ENCODE measurements at regions not wholly inside any gene's neighbourhood (a gene's known extent, or its start where the extent isn't known, plus 50 kb on each side); places are given as distances from the start of the nearest gene placed in this dataset.

- no peaks in the 10 kb centered on the region for H3K4me1 ChIP-seq
- intact Hi-C loops (cut with DNase I) = no loop called here
These were observed 267.7 kb upstream of the RGS18 start for GRCh38 chr1:191890433-191891088.

GRCh38 chr1:191892716-191893115 lies 265.5 kb upstream of the RGS18 start:
- Histone ChIP-seq H3K36me3 (no peaks in the 10 kb centered on the region), H3K4me1 (no peaks in the 10 kb centered on the region), H3K4me3 (no peak overlapping the region), H3K27ac (no peak overlapping the region), H3K9me3 (no peaks in the 10 kb centered on the region), H3K27me3 (no peaks in the 10 kb centered on the region)
- no peak for TF ChIP-seq POLR2A (IDR thresholded peaks at IDR 0.05)
- no peak for TF ChIP-seq POLR2AphosphoS5 (IDR thresholded peaks at IDR 0.05; ENCODE audit: insufficient read depth in 1 of 2, low read depth in 1 of 2)
- no peak for TF ChIP-seq CTCF (IDR thresholded peaks at IDR 0.05)
- intact Hi-C loops (cut with DNase I) = no loop called here
- DNase-seq (ENCODE audit: extremely low spot score in 2 of 2) = no peak

More at GRCh38 chr1:191890433-191891088, 267.7 kb upstream of the RGS18 start:
- no peak for DNase-seq (ENCODE audit: extremely low spot score in 2 of 2)
- Histone ChIP-seq H3K4me3 (no peak overlapping the region), H3K9me3 (no peaks in the 10 kb centered on the region), H3K36me3 (no peaks in the 10 kb centered on the region), H3K27ac (no peak overlapping the region), H3K27me3 (no peaks in the 10 kb centered on the region)
- TF ChIP-seq CTCF (IDR thresholded peaks at IDR 0.05) = no peak
- TF ChIP-seq POLR2AphosphoS5 (IDR thresholded peaks at IDR 0.05; ENCODE audit: insufficient read depth in 1 of 2, low read depth in 1 of 2) = no peak
- TF ChIP-seq POLR2A (IDR thresholded peaks at IDR 0.05) = no peak

GRCh38 chr1:191895049-191895448 lies 263.2 kb upstream of the RGS18 start:
- Histone ChIP-seq H3K27me3 (no peaks in the 10 kb centered on the region), H3K4me1 (no peaks in the 10 kb centered on the region)
- intact Hi-C loops (cut with DNase I) = no loop called here

DNA sequence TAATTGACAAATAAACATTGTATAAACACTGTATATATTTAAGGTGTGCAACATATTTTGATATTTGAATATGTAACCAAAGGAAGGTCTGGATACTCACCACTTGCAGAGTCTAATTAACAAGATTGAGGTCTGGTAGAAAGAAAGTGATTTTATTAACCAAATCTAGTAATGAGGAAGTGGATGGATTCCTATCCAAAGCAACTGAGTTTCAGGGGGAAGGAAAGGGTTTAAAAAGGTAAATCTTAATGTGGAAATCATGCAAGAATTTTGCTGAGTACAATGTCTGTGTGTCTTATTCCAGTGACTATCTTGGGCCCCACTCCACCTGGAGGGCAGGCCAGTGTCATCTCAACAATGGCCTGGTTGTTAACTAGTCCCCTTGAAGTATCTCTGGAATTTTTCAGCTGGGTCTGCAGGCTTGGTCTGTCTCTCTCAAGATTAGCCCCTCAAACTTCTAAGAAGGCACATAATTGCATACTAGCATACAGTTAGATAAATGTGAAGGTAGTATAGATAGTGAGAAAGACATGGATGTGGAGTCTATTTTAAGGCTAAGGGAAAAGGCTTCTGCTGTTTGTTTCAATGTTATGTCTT lies 262.7 kb upstream of the RGS18 start:
- TF ChIP-seq POLR2AphosphoS5 (IDR thresholded peaks at IDR 0.05; ENCODE audit: insufficient read depth in 1 of 2, low read depth in 1 of 2) = no peak
- TF ChIP-seq POLR2A (IDR thresholded peaks at IDR 0.05) = no peak
- no peak for TF ChIP-seq CTCF (IDR thresholded peaks at IDR 0.05)

More at GRCh38 chr1:191895049-191895448, 263.2 kb upstream of the RGS18 start:
- no peak for TF ChIP-seq POLR2A (IDR thresholded peaks at IDR 0.05)
- TF ChIP-seq CTCF (IDR thresholded peaks at IDR 0.05) = no peak
- no peak for TF ChIP-seq POLR2AphosphoS5 (IDR thresholded peaks at IDR 0.05; ENCODE audit: insufficient read depth in 1 of 2, low read depth in 1 of 2)
- Histone ChIP-seq H3K27ac (no peak overlapping the region), H3K36me3 (no peaks in the 10 kb centered on the region), H3K4me3 (no peak overlapping the region), H3K9me3 (no peaks in the 10 kb centered on the region)
- DNase-seq (ENCODE audit: extremely low spot score in 2 of 2) = no peak

DNA sequence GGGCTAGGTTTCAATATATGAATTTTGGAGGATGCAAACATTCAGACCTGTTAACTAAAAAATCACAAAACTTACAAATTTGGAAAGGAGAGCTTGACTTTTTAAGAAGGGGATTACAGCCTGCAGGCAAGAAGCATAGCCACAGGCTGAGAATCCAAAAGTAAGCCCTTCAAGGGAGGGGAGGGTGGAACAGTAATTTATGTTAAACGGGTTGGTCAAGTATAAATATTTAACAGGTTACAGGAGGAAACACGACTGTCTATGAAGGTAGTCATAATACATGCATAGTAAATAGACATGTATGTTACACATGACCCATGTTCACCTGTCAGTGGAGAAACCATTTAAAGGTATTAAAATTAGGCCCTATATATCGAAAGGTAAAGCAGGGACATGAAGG lies 261.1 kb upstream of the RGS18 start:
- Histone ChIP-seq H3K36me3 (no peaks in the 10 kb centered on the region), H3K27ac (no peak overlapping the region), H3K4me3 (no peak overlapping the region), H3K4me1 (no peaks in the 10 kb centered on the region), H3K27me3 (no peaks in the 10 kb centered on the region), H3K9me3 (no peaks in the 10 kb centered on the region)
- intact Hi-C loops (cut with DNase I) = no loop called here
- TF ChIP-seq CTCF (IDR thresholded peaks at IDR 0.05) (no peak), POLR2AphosphoS5 (IDR thresholded peaks at IDR 0.05; ENCODE audit: insufficient read depth in 1 of 2, low read depth in 1 of 2) (no peak), POLR2A (IDR thresholded peaks at IDR 0.05) (no peak)
- DNase-seq (ENCODE audit: extremely low spot score in 2 of 2) = no peak

More for the DNA sequence above, 262.7 kb upstream of the RGS18 start:
- intact Hi-C loops (cut with DNase I) = no loop called here
- Histone ChIP-seq H3K4me3 (no peak overlapping the region), H3K27ac (no peak overlapping the region), H3K4me1 (no peaks in the 10 kb centered on the region), H3K27me3 (no peaks in the 10 kb centered on the region), H3K9me3 (no peaks in the 10 kb centered on the region), H3K36me3 (no peaks in the 10 kb centered on the region)
- no peak for DNase-seq (ENCODE audit: extremely low spot score in 2 of 2)

Measured in vagina (tissue), 2 donors.